Kidney glomerular epithelial cell (primary cell): ENCODE measurements at regions not wholly inside any gene's neighbourhood (a gene's known extent, or its start where the extent isn't known, plus 50 kb on each side); places are given as distances from the start of the nearest gene placed in this dataset.
"Not testable (repeated sequence)": the region's sequence is repeated elsewhere in the genome, so short reads cannot be mapped to it uniquely, and the experiment has no call there.

Experiments
- DNase-seq: peaks from one replicate; lab custom pipeline; 2025; lab: John Stamatoyannopoulos, UW

- DNase-seq = no peak
These were observed 88.3 kb upstream of the PTHLH start for GRCh38 chr12:28060871-28061270.

GRCh38 chr12:28063355-28063880 lies 90.9 kb upstream of the PTHLH start:
- no peak for DNase-seq

GRCh38 chr12:28065374-28065773 lies 92.8 kb upstream of the PTHLH start:
- no peak for DNase-seq

- no peak for DNase-seq
These were observed 93.5 kb upstream of the PTHLH start for GRCh38 chr12:28065889-28066630.

GRCh38 chr12:28066879-28067278 lies 94.3 kb upstream of the PTHLH start:
- no peak for DNase-seq

- no peak for DNase-seq
These were observed 95.9 kb upstream of the PTHLH start for GRCh38 chr12:28068467-28068866.

DNA sequence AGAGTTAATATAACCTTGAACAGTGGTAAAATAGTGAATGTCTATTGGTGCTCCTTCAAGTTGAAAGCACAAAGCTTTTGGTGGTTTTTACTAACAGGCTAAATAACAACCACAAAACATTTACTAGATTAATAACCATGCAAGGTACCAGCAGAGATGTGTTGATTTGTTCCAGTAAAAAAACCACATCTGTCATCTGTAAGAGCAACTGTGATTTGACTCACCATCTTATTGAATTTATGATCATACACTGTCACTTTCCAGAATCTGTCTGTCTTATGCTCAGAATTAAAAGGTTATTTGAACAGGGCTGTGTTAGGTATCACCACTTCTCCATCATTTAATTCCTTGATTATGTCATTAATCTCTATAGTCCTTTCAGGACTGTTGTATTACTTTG lies 107.0 kb upstream of the PTHLH start:
- no peak for DNase-seq

DNA sequence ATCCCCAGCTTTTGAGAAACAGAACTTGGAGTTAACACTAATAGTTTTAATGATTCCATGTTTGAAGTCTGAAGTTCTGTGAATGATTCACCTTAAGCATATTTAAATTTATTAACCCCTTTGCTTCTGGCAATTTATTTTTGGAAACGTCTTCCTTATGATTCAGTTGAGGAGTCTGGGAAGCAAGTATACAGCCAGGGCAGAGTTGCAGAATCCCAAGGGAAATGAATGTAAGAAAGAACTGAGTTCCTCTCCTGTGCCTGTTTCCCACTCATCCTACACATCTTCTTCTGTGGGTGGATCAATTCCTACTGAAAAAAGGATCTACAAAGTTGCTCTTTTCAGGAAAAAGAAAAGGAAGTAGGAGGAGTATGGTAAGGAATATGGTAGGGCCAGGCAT lies 108.2 kb upstream of the CCDC91 start:
- DNase-seq = no peak

DNA sequence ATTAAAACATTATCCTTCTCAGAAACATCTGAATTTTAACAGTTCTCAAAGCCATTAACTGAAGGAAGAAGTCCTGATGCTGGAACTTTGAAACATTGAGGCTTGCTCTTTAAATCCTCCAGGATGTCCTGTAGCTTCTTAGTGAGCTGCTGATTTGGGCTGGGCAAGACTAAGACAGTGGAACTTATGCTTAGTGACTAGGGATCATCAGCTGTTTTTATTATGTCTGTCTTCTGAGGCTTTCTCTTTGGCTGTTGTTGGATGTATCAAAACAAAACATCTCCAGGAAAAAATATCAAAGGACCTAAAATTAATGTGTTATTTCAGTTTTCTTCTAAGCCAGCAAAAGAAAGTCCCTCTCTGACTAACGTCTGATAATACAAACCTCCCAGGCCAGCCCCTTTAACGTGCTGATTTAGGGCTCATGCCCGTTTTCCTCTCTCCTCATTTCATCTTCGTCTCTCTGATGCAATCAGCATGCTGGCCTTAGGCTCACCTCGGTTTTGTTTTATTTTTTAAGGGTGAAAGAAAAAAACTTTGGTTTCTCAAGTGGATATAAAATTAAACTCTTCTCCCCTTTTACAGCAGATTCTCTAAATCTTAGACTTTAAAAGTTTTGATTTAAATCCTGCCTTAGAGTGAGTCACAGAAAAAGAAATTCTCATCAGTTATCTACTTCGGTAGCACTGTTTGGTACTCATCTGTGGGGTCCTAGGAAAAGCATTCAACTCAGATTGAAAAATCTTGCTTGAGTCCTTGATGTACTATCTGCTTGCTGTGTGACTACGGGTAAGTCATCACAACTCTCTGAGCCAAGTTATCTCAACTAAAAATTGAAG lies 106.2 kb upstream of the CCDC91 start:
- DNase-seq = no peak

DNA sequence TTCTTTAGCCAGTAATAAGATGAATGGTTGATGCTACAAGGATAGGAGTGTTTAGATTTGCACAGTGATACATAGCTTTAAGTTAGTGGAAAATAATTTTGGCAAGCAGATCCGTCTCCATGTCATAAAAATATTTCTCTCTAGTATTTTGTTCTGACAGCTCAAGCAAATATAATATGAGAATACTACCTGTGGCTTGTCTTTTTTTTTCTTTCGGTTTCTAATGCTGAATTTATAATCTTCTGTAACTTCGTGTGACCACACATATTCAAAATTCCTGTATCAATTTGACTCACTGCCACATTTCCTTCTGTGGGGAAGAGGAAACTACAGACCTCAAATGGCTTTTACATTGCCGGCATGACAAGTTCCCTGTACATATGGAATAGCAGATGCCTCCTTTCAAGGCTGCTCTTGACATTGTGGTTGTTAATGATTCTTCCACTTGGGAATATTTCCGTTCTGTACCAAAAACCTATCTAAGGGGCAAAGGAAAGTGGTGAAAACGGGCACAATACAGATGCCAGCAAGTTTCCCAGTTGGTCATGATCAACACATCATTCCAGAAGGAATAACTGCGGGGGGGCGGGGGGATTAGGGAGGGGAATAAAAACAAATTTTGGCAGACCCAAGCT lies 103.6 kb upstream of the CCDC91 start:
- no peak for DNase-seq

- no peak for DNase-seq
These were observed 101.5 kb upstream of the CCDC91 start for GRCh38 chr12:28088566-28089272.

GRCh38 chr12:28089338-28089737 lies 100.9 kb upstream of the CCDC91 start:
- DNase-seq = no peak

DNA sequence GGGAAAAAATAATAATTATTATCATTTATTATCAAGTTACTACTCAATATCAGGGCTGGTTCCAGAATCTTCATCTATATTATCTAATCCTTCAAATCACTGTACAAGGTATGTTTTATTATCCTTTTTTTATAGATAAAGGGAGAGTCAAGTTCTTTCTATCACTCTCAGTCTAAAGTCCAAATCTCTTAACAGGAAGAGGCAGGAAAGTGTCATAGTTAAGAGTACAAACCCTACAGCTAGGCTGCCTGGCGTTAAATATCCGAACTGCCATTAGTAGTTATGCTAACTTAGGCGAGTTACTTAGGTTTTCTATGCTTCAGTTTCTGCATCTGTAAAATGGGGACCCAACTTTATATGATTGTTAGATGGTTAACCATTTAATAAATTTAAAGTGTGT lies 99.4 kb upstream of the CCDC91 start:
- DNase-seq = no peak

- DNase-seq = no peak
These were observed 97.9 kb upstream of the CCDC91 start for GRCh38 chr12:28092396-28092795.

DNA sequence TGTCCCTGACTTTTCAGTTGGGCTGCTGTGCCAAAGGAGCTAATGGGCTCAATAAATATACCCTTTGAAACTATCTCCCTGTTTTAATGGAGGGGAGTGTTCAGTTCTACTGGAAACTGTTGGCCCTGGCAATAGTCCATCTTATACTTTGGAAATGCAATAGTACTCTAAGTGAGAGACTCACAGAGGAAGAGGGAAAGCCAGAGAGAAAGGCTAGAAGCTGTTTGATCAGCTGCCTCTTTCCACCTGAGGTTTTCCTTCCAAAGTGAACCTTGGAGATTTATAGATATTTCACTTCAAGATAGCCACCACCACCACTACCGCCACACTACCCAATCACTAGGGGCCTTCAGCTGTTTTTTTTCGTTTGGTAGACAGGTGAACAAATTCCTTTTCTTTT lies 93.6 kb upstream of the CCDC91 start:
- DNase-seq = no peak

DNA sequence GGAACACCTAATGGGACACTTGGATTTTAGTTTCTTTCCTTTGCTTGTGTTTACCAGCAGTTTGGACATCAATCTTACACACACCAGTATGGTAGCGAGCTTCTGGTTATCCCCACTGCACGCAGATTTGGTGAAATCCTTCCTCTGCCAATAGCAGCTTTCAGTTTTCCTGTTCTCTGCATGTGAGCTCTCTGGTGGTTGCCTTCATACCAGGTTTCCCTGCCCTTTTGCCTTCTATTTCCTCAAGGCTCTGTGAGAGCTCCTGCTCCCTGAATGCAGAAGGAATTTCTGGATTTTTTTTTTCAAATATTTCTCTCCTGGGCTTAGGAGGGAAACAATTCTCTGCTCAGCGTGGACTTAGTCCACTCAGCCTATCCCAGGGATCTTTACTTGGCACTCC lies 93.0 kb upstream of the CCDC91 start:
- DNase-seq = no peak

DNA sequence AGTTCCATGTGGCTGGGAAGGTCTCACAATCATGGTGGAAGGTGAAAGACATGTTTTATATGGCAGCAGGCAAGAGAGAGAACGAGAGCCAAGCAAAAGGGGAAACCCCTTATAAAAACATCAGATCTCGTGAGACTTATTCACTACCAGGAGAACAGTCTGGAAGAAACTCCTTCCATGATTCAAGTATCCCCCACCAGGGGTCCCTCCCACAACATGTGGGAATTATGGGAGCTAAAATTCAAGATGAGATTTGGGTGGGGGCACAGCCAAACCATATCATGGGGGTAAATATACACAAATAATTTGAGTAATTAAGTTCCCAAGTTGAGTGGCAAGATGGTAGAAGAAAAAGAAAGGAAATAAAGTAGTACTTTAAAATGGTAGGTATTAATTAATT lies 91.0 kb upstream of the CCDC91 start:
- DNase-seq = not testable (repeated sequence)

GRCh38 chr12:28099871-28100270 lies 90.4 kb upstream of the CCDC91 start:
- DNase-seq = no peak

GRCh38 chr12:28100717-28101116 lies 89.5 kb upstream of the CCDC91 start:
- DNase-seq = no peak

DNA sequence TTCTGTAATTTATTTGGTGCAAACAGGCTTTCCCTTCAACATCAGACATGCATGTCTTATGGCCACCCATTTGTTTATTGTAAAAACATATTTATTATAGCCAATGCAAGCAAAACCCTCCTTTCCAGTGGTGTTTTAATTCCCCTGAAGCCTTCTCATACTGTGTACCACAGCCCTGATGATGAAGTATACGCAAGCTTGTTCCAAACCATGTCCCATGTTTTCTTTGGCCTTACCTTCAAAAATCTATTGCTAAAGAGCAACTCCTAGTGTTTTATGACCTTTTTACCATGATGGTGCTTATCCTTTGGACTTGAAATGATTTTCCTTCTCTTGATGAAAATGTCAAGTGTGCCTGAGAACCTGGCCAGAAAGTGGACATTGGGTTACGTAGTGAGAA lies 85.9 kb upstream of the CCDC91 start:
- no peak for DNase-seq

- no peak for DNase-seq
These were observed 85.1 kb upstream of the CCDC91 start for GRCh38 chr12:28104903-28105864.
